ENCODE measurements at regions not wholly inside any gene's neighbourhood (a gene's known extent, or its start where the extent isn't known, plus 50 kb on each side); places are given as distances from the start of the nearest gene placed in this dataset.

DNA sequence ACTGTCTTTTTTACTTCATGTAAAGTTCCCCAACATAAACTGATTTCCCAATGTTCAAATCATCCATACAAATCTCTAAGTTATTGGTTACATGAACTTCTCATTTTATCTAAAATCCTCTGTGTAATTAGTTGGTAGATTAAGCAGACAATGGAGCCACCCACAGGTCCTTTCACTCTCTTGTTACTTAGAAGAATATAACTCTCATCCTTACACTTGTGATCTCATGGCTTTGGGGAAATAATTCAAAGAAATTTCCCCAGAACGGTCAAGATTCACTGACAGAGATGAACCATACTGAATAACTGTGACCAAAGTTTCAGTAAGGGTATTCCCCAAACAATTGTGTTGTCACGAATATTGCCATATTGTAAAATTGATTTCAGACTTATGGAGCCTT, 1102.6 kb upstream of the EPHA6 start:
- TF ChIP-seq ZNF529 (tag by site-specific recombination; IDR thresholded peaks at IDR 0.05; ENCODE audit: insufficient replicate concordance): no peak
- no peak for TF ChIP-seq ZNF341 (tag by site-specific recombination; IDR thresholded peaks at IDR 0.05; ENCODE audit: low read depth)
- TF ChIP-seq YY2 (tag by site-specific recombination; IDR thresholded peaks at IDR 0.05): no peak
- TF ChIP-seq ZNF37A (tag by site-specific recombination; IDR thresholded peaks at IDR 0.05): no peak
- no peak for TF ChIP-seq ZIC2 (tag by site-specific recombination; IDR thresholded peaks at IDR 0.05)
- TF ChIP-seq BCL11A (tag by site-specific recombination; IDR thresholded peaks at IDR 0.05; ENCODE audit: low read depth): no peak
- TF ChIP-seq ZFP69B (tag by site-specific recombination; IDR thresholded peaks at IDR 0.05): no peak
- no peak for TF ChIP-seq ZNF600 (tag by site-specific recombination; IDR thresholded peaks at IDR 0.05)
- TF ChIP-seq ZFP41 (tag by site-specific recombination; IDR thresholded peaks at IDR 0.05; ENCODE audit: borderline replicate concordance): no peak
- TF ChIP-seq ZNF302 (tag by site-specific recombination; IDR thresholded peaks at IDR 0.05; ENCODE audit: low read depth): no peak
- no peak for TF ChIP-seq ZNF768 (tag by site-specific recombination; IDR thresholded peaks at IDR 0.05)
- no peak for TF ChIP-seq ZNF157 (tag by site-specific recombination; IDR thresholded peaks at IDR 0.05)
- Histone ChIP-seq H3K36me3 (ENCODE audit: control insufficient read depth in 2 of 2, insufficient read depth in 1 of 2, low read length in 2 of 2) (no peaks in the 10 kb centered on the region), H3K4me3 (ENCODE audit: low read depth, low read length) (no peak overlapping the region), H3K27ac (ENCODE audit: extremely low read depth, low read depth, low read length) (no peak overlapping the region), H3K9me3 (ENCODE audit: control insufficient read depth, insufficient read depth, low read depth, low read length) (no peaks in the 10 kb centered on the region), H3K4me1 (ENCODE audit: control insufficient read depth, insufficient read depth, low read length) (no peaks in the 10 kb centered on the region)
- CTCF ChIA-PET: no interaction called here
- POLR2A ChIA-PET: no interaction called here

DNA sequence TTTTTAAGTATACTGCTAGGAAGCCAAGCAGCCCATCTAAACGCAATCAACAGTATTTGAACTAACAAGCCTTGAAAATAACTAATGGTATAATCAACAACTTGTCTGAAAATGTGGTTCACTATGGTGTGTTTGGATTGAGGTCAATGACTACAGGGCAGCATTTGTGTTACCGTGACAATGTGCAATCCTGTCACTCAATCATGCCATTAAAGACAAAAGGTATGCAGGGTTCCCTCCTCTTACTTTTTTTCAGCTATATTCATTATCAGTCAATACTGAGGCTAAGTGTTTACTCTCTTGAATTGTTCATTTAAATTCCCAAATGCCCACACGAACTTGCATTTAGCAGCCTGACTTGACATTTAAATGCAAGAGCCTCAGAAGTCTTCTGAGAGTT, 1099.3 kb upstream of the EPHA6 start:
- no peaks in the 10 kb centered on the region for H3K9me3 ChIP-seq (ENCODE audit: control insufficient read depth, insufficient read depth, low read depth, low read length)
- ChIA-PET CTCF (no interaction called here), POLR2A (no interaction called here)
- TF ChIP-seq ZNF292 (tag by site-specific recombination; IDR thresholded peaks at IDR 0.05; ENCODE audit: borderline replicate concordance, low read depth) (no peak), ZSCAN5A (tag by site-specific recombination; IDR thresholded peaks at IDR 0.05) (no peak), ZNF701 (tag by site-specific recombination; IDR thresholded peaks at IDR 0.05) (no peak)
- H3K4me1 ChIP-seq (ENCODE audit: control insufficient read depth, insufficient read depth, low read length): no peaks in the 10 kb centered on the region
- H3K36me3 ChIP-seq (ENCODE audit: control insufficient read depth in 2 of 2, insufficient read depth in 1 of 2, low read length in 2 of 2): no peaks in the 10 kb centered on the region
- H3K27ac ChIP-seq (ENCODE audit: extremely low read depth, low read depth, low read length): no peak overlapping the region
- no peak overlapping the region for H3K4me3 ChIP-seq (ENCODE audit: low read depth, low read length)

DNA sequence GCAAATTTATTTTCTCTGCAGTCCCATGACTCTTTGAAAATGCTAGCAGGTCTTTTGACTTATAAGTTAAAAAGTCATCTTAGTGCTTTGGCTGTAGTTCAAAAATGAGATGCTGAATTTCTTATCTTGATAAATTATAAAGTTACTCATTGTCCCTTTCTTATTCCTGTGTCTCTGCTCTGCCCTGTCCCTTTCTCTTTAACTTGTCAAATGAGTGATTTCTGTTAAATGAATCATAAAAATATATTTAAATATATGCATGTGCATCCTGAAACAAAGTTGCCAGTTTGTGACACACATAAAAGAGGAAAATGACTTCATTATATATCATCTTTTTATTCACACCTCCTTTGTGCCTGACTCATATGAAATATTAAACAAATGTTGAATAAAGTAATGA, 1097.3 kb upstream of the EPHA6 start:
- TF ChIP-seq ZNF621 (tag by site-specific recombination; IDR thresholded peaks at IDR 0.05) (no peak), ZNF529 (tag by site-specific recombination; IDR thresholded peaks at IDR 0.05; ENCODE audit: insufficient replicate concordance) (no peak), HOXC10 (CRISPR knock-in tag; IDR thresholded peaks at IDR 0.05) (no peak)
- Histone ChIP-seq H3K9me3 (ENCODE audit: control insufficient read depth, insufficient read depth, low read depth, low read length) (no peaks in the 10 kb centered on the region), H3K4me1 (ENCODE audit: control insufficient read depth, insufficient read depth, low read length) (no peaks in the 10 kb centered on the region), H3K4me3 (ENCODE audit: low read depth, low read length) (no peak overlapping the region), H3K27ac (ENCODE audit: extremely low read depth, low read depth, low read length) (no peak overlapping the region), H3K36me3 (ENCODE audit: control insufficient read depth in 2 of 2, insufficient read depth in 1 of 2, low read length in 2 of 2) (no peaks in the 10 kb centered on the region)
- ChIA-PET POLR2A (no interaction called here), CTCF (no interaction called here)

DNA sequence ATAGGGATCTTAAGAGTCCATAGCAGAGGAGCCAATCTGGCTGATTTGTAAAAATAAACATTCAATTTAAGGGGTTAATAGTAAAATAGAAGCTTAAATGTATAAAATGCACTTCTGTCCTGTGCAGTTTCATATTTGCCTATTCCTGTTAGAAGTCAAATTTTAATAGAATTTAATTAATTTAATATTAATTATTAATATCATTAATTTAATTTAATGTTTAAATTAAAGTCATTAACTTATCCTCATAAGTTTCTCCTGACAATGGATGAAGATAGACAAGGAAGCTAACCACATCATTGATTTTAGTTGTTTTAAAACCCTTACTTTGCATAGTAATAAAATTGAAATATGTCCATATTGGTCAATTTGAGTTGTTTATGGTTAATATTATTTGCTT, 1096.2 kb upstream of the EPHA6 start:
- CTCF ChIA-PET: no interaction called here
- POLR2A ChIA-PET: no interaction called here
- TF ChIP-seq ZNF311 (tag by site-specific recombination; IDR thresholded peaks at IDR 0.05; ENCODE audit: borderline replicate concordance) (no peak), MEIS1 (CRISPR knock-in tag; IDR thresholded peaks at IDR 0.05; ENCODE audit: borderline replicate concordance) (no peak), ZNF626 (tag by site-specific recombination; IDR thresholded peaks at IDR 0.05) (no peak), ZXDB (tag by site-specific recombination; IDR thresholded peaks at IDR 0.05) (no peak), ZNF404 (tag by site-specific recombination; IDR thresholded peaks at IDR 0.05) (no peak), PRDM4 (tag by site-specific recombination; IDR thresholded peaks at IDR 0.05) (no peak)
- TF ChIP-seq, protein P1, sequence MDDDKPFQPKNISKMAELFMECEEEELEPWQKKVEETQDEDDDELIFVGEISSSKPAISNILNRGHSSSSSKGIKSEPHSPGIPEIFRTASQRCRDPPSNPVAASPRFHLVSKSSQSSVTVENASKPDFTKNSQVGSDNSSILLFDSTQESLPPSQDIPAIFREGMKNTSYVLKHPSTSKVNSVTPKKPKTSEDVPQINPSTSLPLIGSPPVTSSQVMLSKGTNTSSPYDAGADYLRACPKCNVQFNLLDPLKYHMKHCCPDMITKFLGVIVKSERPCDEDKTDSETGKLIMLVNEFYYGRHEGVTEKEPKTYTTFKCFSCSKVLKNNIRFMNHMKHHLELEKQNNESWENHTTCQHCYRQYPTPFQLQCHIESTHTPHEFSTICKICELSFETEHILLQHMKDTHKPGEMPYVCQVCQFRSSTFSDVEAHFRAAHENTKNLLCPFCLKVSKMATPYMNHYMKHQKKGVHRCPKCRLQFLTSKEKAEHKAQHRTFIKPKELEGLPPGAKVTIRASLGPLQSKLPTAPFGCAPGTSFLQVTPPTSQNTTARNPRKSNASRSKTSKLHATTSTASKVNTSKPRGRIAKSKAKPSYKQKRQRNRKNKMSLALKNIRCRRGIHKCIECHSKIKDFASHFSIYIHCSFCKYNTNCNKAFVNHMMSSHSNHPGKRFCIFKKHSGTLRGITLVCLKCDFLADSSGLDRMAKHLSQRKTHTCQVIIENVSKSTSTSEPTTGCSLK (tag by site-specific recombination; IDR thresholded peaks at IDR 0.05): no peak

More for the DNA sequence above, 1096.2 kb upstream of the EPHA6 start:
- Histone ChIP-seq H3K27ac (ENCODE audit: extremely low read depth, low read depth, low read length) (no peak overlapping the region), H3K4me1 (ENCODE audit: control insufficient read depth, insufficient read depth, low read length) (no peaks in the 10 kb centered on the region), H3K9me3 (ENCODE audit: control insufficient read depth, insufficient read depth, low read depth, low read length) (no peaks in the 10 kb centered on the region), H3K4me3 (ENCODE audit: low read depth, low read length) (no peak overlapping the region), H3K36me3 (ENCODE audit: control insufficient read depth in 2 of 2, insufficient read depth in 1 of 2, low read length in 2 of 2) (no peaks in the 10 kb centered on the region)

Measured in HEK293 (cell line).